ENCODE measurements at regions not wholly inside any gene's neighbourhood (a gene's known extent, or its start where the extent isn't known, plus 50 kb on each side); places are given as distances from the start of the nearest gene placed in this dataset.
"Not testable (repeated sequence)": the region's sequence is repeated elsewhere in the genome, so short reads cannot be mapped to it uniquely, and the experiment has no call there.

DNA sequence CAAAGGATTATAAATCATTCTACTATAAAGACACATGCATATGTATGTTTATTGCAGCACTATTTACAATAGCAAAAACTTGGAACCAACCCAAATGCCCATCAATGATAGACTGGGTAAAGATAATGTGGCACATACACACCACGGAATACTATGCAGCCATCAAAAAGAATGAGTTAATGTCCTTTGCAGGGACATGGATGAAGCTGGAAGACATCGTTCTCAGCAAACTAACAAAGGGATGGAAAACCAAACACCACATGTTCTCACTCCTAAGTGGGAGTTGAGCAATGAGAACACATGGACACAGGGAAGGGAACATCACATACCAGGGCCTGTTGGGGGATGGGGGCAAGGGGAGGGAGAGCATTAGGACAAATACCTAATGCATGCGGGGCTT lies 133.2 kb downstream of the ATXN3L start:
- not testable (repeated sequence) for H3K9me3 ChIP-seq (ENCODE audit: control insufficient read depth in 2 of 2, low read length in 2 of 2); H3K36me3 ChIP-seq (ENCODE audit: control insufficient read depth in 2 of 2, insufficient read depth in 2 of 2, low read length in 2 of 2); H3K9ac ChIP-seq (ENCODE audit: low read length in 2 of 2); H3K27ac ChIP-seq (ENCODE audit: low read length); H3K4me1 ChIP-seq (ENCODE audit: control insufficient read depth, insufficient read depth, low read length); H3K4me3 ChIP-seq (ENCODE audit: low read length in 2 of 2); H3K27me3 ChIP-seq (ENCODE audit: control insufficient read depth in 1 of 2, insufficient read depth in 2 of 2, low read length in 2 of 2)

DNA sequence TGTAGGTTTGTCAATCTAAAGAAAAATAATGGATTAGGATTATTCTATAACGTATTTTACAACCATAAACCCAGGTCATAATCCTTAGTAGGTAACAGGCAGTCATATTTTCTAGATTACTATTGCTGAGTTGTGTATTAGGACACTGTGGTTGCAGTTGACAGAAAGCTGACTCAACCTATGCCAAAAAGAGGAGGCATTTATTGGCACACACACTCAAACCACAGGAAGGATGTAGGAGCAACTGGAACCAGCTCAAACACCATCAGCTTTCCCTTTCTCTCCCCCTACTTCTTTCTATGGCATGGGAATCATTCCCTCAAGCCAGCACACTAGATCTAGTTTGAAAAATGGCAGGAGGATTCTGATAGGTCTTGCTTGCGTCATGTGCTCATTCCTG lies 136.4 kb upstream of the FAM9C start:
- Histone ChIP-seq H3K4me1 (ENCODE audit: control insufficient read depth, insufficient read depth, low read length) (no peaks in the 10 kb centered on the region), H3K36me3 (ENCODE audit: control insufficient read depth in 2 of 2, insufficient read depth in 2 of 2, low read length in 2 of 2) (no peaks in the 10 kb centered on the region), H3K4me3 (ENCODE audit: low read length in 2 of 2) (no peak overlapping the region), H3K9me3 (ENCODE audit: control insufficient read depth in 2 of 2, low read length in 2 of 2) (peaks cover 0 to 4% of the 10 kb centered on the region in 2 donors), H3K27ac (ENCODE audit: low read length) (no peak overlapping the region), H3K9ac (ENCODE audit: low read length in 2 of 2) (no peak overlapping the region), H3K27me3 (ENCODE audit: control insufficient read depth in 1 of 2, insufficient read depth in 2 of 2, low read length in 2 of 2) (peaks cover 0 to 2% of the 10 kb centered on the region in 2 donors)

DNA sequence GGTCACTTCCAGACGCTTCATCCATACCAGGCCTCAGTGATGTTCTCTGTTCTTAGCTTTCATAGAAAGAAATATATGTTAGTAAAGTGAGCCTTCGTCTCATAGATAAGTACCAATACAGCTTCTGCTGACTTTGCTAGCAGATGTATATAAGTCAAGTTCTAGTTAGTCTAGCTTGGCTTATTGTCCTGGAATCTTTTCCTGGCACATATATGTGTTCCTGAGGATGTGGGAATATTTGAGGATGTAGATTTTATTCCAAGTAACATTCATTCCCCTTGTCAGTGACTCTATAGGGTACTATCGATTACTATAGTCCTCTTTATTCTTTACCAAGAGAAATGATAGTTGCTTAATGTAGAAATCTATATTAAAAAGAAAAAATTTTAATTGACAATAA lies 135.2 kb upstream of the FAM9C start:
- Histone ChIP-seq H3K4me3 (ENCODE audit: low read length in 2 of 2) (no peak overlapping the region), H3K9me3 (ENCODE audit: control insufficient read depth in 2 of 2, low read length in 2 of 2) (peaks cover 0 to 4% of the 10 kb centered on the region in 2 donors), H3K36me3 (ENCODE audit: control insufficient read depth in 2 of 2, insufficient read depth in 2 of 2, low read length in 2 of 2) (no peaks in the 10 kb centered on the region), H3K27me3 (ENCODE audit: control insufficient read depth in 1 of 2, insufficient read depth in 2 of 2, low read length in 2 of 2) (peaks cover 0 to 2% of the 10 kb centered on the region in 2 donors), H3K4me1 (ENCODE audit: control insufficient read depth, insufficient read depth, low read length) (no peaks in the 10 kb centered on the region), H3K27ac (ENCODE audit: low read length) (no peak overlapping the region), H3K9ac (ENCODE audit: low read length in 2 of 2) (no peak overlapping the region)

DNA sequence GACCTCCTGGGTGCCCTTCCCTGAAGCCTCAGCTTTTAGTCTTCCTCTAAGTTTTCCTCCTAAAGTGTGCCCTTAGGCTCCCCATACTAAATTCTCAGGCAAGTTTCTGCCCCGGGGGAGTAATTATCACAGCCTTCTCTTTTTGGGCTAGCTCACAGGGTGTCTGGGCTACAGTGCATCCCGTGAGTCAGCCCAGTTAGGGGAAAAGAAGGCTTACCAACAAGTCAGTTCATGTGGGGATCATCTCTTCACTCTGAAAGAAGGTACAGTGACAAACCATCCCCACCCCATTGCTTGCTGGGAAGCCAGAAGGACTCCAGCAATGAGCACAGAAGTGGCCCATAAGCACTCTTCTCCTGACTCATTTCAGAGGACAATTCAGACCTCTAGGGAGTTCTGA lies 134.7 kb upstream of the FAM9C start:
- no peak overlapping the region for H3K27ac ChIP-seq (ENCODE audit: low read length)
- H3K4me1 ChIP-seq (ENCODE audit: control insufficient read depth, insufficient read depth, low read length), result no peaks in the 10 kb centered on the region
- H3K36me3 ChIP-seq (ENCODE audit: control insufficient read depth in 2 of 2, insufficient read depth in 2 of 2, low read length in 2 of 2), result no peaks in the 10 kb centered on the region
- no peak overlapping the region for H3K9ac ChIP-seq (ENCODE audit: low read length in 2 of 2)
- H3K4me3 ChIP-seq (ENCODE audit: low read length in 2 of 2), result no peak overlapping the region
- peaks cover 0 to 4% of the 10 kb centered on the region in 2 donors for H3K9me3 ChIP-seq (ENCODE audit: control insufficient read depth in 2 of 2, low read length in 2 of 2)
- peaks cover 0 to 4% of the 10 kb centered on the region in 2 donors for H3K27me3 ChIP-seq (ENCODE audit: control insufficient read depth in 1 of 2, insufficient read depth in 2 of 2, low read length in 2 of 2)

DNA sequence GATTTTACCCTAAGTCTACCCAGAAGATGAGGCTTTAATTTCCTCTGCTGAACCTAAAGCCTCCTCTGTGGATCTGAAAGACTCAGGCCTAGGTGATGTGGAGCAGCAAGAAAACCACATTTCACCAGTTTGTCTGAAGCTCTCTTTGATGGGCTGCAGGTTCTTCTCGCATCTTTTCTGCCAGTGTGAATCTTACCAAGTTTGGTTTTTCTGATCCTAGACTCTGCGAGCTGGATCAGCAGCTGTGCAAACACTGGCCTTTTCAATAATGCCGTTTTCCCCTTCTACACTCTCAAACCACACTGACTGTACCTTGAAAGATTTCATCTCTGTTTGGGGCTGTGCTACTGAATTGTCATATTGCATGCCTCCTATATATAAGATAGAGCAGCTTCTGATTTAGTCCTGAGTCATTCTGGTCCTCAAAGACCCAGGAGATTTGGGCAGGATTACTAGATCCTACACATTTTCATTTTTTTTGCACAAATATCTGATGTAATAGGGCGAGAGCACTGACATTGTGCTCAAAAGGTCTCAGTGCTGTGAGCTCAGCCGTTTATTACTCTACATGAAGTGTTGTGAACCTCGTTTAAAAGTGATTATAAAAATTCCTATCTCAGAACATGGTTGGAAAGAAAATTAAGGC lies 133.6 kb upstream of the FAM9C start:
- Histone ChIP-seq H3K27ac (ENCODE audit: low read length) (no peak overlapping the region), H3K9me3 (ENCODE audit: control insufficient read depth in 2 of 2, low read length in 2 of 2) (peaks cover 0 to 4% of the 10 kb centered on the region in 2 donors), H3K9ac (ENCODE audit: low read length in 2 of 2) (no peak overlapping the region), H3K27me3 (ENCODE audit: control insufficient read depth in 1 of 2, insufficient read depth in 2 of 2, low read length in 2 of 2) (peaks cover 0 to 4% of the 10 kb centered on the region in 2 donors), H3K4me3 (ENCODE audit: low read length in 2 of 2) (no peak overlapping the region), H3K4me1 (ENCODE audit: control insufficient read depth, insufficient read depth, low read length) (no peaks in the 10 kb centered on the region), H3K36me3 (ENCODE audit: control insufficient read depth in 2 of 2, insufficient read depth in 2 of 2, low read length in 2 of 2) (no peaks in the 10 kb centered on the region)

DNA sequence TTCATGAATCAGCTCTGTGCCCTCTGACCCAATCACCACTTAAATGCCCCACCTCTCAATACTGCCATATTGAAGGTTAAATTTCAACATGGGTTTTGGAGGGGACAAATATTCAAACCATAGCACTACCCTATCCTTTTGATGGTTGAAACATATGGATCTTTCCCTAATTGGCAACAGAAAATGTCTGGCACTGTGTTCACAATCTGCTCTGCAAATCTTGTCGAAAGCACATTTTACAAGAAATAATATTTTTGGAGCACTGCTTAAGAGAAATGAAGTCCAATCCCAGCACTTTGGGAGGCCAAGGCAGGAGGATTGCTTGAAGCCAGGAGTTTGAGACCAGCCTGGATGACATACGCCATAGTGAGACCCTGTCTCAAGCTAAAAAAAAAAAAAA lies 130.6 kb upstream of the FAM9C start:
- Histone ChIP-seq H3K9ac (ENCODE audit: low read length in 2 of 2) (no peak overlapping the region), H3K4me3 (ENCODE audit: low read length in 2 of 2) (no peak overlapping the region), H3K36me3 (ENCODE audit: control insufficient read depth in 2 of 2, insufficient read depth in 2 of 2, low read length in 2 of 2) (no peaks in the 10 kb centered on the region), H3K4me1 (ENCODE audit: control insufficient read depth, insufficient read depth, low read length) (no peaks in the 10 kb centered on the region), H3K9me3 (ENCODE audit: control insufficient read depth in 2 of 2, low read length in 2 of 2) (no peaks in the 10 kb centered on the region), H3K27me3 (ENCODE audit: control insufficient read depth in 1 of 2, insufficient read depth in 2 of 2, low read length in 2 of 2) (peaks cover 0 to 4% of the 10 kb centered on the region in 2 donors), H3K27ac (ENCODE audit: low read length) (no peak overlapping the region)

DNA sequence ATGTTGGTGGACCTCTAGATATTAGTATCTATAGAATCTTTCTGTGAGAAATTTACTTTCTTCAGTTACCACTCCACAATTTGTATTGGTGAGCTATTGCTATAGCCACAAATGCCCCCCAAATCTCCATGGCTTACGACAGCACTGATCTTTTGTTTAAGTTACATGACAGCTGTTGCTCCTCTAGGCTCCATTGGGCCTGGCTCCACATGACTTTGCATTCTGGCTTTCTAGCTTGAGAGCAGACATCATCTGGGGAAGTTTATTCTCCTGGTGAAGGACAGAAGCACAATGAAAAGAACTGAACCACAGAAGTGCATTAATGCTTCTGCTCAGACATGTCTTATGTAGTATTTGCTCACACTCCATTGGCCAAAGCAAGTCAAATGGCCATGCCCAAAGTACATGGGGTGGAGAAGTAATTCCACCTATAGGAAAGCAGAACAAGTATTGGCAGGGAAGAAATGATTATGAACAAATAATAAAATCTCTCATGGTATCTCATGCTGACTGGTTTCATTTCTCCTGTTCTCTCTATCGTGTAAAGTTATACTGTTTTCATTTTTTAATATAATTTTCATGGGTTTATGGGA lies 126.6 kb upstream of the FAM9C start:
- no peak overlapping the region for H3K27ac ChIP-seq (ENCODE audit: low read length)

DNA sequence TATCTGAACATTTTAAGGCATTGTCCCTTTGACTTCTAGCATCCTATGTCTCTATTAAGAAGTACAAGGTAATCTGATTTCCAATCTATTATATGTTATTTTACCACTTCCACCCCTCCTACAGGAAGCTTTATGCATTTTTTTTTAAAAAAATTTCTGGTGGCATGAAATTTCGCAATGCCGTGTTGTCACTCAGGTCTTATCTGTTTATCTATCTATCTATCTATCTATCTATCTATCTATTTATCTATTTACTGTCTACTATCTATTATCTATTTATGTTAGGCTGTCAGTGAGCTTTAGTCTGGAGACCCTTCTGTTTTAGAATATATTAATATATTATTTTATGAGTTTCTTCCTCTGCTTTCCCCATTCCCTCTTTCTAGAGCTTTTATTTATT lies 125.3 kb upstream of the FAM9C start:
- H3K36me3 ChIP-seq (ENCODE audit: control insufficient read depth in 2 of 2, insufficient read depth in 2 of 2, low read length in 2 of 2), result no peaks in the 10 kb centered on the region

More for the DNA sequence above, 126.6 kb upstream of the FAM9C start:
- H3K27me3 ChIP-seq (ENCODE audit: control insufficient read depth in 1 of 2, insufficient read depth in 2 of 2, low read length in 2 of 2), result peaks cover 0 to 2% of the 10 kb centered on the region in 2 donors
- H3K4me3 ChIP-seq (ENCODE audit: low read length in 2 of 2), result no peak overlapping the region
- H3K36me3 ChIP-seq (ENCODE audit: control insufficient read depth in 2 of 2, insufficient read depth in 2 of 2, low read length in 2 of 2), result no peaks in the 10 kb centered on the region
- H3K9me3 ChIP-seq (ENCODE audit: control insufficient read depth in 2 of 2, low read length in 2 of 2), result peaks cover 0 to 2% of the 10 kb centered on the region in 2 donors
- H3K4me1 ChIP-seq (ENCODE audit: control insufficient read depth, insufficient read depth, low read length), result no peaks in the 10 kb centered on the region
- H3K9ac ChIP-seq (ENCODE audit: low read length in 2 of 2), result no peak overlapping the region

DNA sequence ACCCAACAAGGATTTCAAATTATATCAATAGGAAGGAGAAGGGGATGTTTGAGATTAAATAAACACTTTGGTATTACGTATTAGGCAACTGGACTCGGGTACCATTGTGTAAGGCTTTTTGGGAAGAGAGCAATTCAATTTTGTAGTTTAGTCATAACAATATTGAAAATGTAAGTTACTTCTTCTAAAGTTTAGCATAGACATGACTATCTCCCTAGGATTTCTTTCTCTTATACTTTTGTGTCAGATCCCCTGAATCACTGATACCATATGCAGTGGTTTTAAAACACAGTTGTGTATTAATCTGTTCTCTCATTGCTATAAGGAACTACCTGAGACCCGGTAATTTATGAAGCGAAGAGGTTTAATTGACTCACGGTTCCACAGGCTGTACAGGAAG lies 123.8 kb upstream of the FAM9C start:
- no peaks in the 10 kb centered on the region for H3K36me3 ChIP-seq (ENCODE audit: control insufficient read depth in 2 of 2, insufficient read depth in 2 of 2, low read length in 2 of 2)
- peaks cover 0 to 2% of the 10 kb centered on the region in 2 donors for H3K9me3 ChIP-seq (ENCODE audit: control insufficient read depth in 2 of 2, low read length in 2 of 2)
- H3K27me3 ChIP-seq (ENCODE audit: control insufficient read depth in 1 of 2, insufficient read depth in 2 of 2, low read length in 2 of 2), result no peaks in the 10 kb centered on the region
- H3K9ac ChIP-seq (ENCODE audit: low read length in 2 of 2), result no peak overlapping the region
- no peak overlapping the region for H3K4me3 ChIP-seq (ENCODE audit: low read length in 2 of 2)
- H3K27ac ChIP-seq (ENCODE audit: low read length), result no peak overlapping the region
- no peaks in the 10 kb centered on the region for H3K4me1 ChIP-seq (ENCODE audit: control insufficient read depth, insufficient read depth, low read length)

More for the DNA sequence above, 125.3 kb upstream of the FAM9C start:
- Histone ChIP-seq H3K27ac (ENCODE audit: low read length) (no peak overlapping the region), H3K4me1 (ENCODE audit: control insufficient read depth, insufficient read depth, low read length) (no peaks in the 10 kb centered on the region), H3K27me3 (ENCODE audit: control insufficient read depth in 1 of 2, insufficient read depth in 2 of 2, low read length in 2 of 2) (peaks cover 0 to 2% of the 10 kb centered on the region in 2 donors), H3K9ac (ENCODE audit: low read length in 2 of 2) (no peak overlapping the region), H3K4me3 (ENCODE audit: low read length in 2 of 2) (no peak overlapping the region), H3K9me3 (ENCODE audit: control insufficient read depth in 2 of 2, low read length in 2 of 2) (peaks cover 0 to 2% of the 10 kb centered on the region in 2 donors)

DNA sequence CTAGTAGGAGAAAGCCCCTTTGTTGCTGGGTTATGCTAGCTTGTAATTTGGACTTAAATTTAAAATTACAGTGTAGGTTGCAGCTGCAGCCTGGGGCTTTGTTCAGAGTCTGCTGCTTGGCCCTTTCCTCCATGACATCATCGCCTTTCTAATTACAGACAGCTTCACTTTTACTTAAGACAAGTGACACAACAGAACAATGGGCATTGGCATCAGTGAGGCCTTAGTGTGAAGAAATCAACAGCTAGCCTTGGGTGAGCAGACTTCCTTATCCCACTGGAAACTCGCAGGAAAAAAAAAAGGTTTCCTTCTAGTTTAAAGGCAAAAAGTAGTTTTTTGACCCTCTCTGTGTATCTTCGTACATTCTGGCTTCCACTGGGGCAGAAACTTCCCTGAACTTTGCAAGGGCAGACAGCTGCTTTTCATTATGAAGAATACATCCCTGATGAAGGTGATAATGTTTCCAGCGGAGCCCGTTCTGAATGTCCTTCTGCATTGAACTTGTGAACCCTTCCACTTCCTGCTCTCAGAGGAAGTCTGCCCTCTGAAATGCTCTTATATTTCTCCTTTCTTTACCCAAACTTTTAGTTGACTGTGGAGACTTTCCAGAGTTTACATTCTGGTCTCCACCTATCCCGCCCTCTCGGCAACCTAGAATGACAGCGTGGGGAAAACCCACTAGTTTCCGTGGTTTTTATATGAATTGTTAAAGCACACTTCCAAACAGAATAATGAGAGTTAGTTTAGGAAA lies 123.2 kb upstream of the FAM9C start:
- Histone ChIP-seq H3K9ac (ENCODE audit: low read length in 2 of 2) (no peak overlapping the region), H3K27ac (ENCODE audit: low read length) (peak overlapping the region; percentile 19), H3K4me3 (ENCODE audit: low read length in 2 of 2) (no peak overlapping the region), H3K9me3 (ENCODE audit: control insufficient read depth in 2 of 2, low read length in 2 of 2) (peaks cover 0 to 2% of the 10 kb centered on the region in 2 donors), H3K36me3 (ENCODE audit: control insufficient read depth in 2 of 2, insufficient read depth in 2 of 2, low read length in 2 of 2) (no peaks in the 10 kb centered on the region), H3K27me3 (ENCODE audit: control insufficient read depth in 1 of 2, insufficient read depth in 2 of 2, low read length in 2 of 2) (no peaks in the 10 kb centered on the region), H3K4me1 (ENCODE audit: control insufficient read depth, insufficient read depth, low read length) (peaks cover 3% of the 10 kb centered on the region)

All from stomach smooth muscle (tissue), 2 donors.